NCI-H2196 (cell line): ENCODE measurements at regions not wholly inside any gene's neighbourhood (a gene's known extent, or its start where the extent isn't known, plus 50 kb on each side); places are given as distances from the start of the nearest gene placed in this dataset.
"Not testable (repeated sequence)": the region's sequence is repeated elsewhere in the genome, so short reads cannot be mapped to it uniquely, and the experiment has no call there.

ENCODE experiments used
- DNase-seq: peaks from one replicate; lab custom pipeline; 2025; ENCODE audit not compliant: unreplicated experiment; lab: John Stamatoyannopoulos, UW

DNA sequence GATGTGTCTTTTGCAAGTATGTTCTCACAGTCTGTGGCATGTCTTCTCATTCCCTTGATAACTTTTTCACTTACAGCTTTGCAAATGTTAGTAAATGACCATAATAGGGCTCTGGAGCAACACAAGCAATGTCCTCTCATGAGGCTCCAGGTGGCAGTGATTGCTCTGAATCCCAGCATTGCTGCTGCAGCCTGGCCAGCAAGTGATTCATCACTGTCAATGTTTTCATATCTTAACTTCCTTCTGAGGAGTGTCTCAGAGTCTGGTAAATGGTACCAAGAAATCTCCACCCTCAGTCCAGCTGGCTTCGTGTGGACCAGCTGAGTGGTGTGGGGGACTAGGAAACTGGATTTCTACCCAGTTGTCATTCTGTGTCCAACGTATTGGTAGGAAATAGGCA is 139.6 kb downstream of the MYLK4 start:
- no peak for DNase-seq

DNA sequence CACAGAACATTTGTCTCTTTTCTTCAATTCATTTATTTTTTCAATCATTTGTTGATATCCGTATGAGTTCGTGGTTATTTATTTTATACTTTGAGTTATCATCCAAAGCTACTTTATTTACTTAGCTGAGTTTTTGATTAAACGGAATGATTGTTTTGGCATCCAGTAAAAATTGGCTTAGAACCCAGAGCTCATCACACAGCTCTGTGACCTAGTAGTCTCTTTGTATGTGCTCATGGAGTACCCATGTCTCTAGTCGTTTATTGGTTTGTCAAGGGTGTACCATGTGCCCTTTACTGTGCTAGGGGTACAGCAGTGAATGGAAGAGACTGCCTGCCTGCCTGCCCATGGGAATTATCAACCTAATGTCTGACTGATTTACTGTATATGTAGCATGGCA is 142.2 kb downstream of the MYLK4 start:
- no peak for DNase-seq

- DNase-seq = no peak
These were observed 150.4 kb downstream of the MYLK4 start for GRCh38 chr6:2600363-2600762.

DNA sequence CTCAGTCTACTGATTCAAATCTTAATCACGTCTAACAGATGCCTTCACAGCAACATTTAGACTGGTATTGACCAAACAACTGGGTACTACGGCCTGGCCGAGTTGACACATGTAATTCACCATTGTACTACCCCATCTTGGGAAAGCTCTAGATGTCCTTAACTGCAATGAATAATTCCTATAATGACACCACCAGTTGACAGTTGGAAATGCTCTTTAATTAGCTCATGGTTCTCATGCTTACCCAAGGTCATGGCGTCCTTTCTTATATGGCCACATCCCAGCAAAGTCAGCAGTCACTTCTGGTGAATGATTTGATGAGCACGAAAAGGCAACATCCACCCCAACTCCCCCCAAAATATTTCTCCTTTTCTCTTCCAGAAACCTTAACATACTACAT is 150.9 kb downstream of the MYLK4 start:
- no peak for DNase-seq

- no peak for DNase-seq
These were observed 151.9 kb downstream of the MYLK4 start for GRCh38 chr6:2598867-2599266.

- no peak for DNase-seq
These were observed 152.7 kb downstream of the MYLK4 start for GRCh38 chr6:2597991-2598390.

- DNase-seq = not testable (repeated sequence)
These were observed 153.3 kb downstream of the MYLK4 start for GRCh38 chr6:2597457-2597856.

- DNase-seq = no peak
These were observed 154.5 kb downstream of the MYLK4 start for GRCh38 chr6:2596222-2596621.

DNA sequence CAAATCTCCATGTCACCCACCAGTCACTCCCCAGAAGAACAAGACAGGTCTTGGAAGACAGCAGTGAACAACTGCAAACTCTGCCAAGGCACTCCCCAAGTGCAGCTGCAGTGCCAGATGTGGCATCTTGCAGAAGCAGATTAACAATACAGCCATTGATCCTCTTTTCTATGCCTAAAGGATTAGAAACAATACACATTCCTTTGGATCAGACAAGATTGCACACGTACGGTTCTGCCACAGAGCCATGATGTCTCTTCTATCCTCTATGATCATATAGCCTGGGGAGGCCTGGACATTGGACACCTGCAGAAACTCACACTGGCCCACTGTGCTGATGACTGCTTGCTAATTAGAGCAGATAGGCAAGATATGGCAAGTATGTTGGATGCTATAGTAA is 155.9 kb downstream of the MYLK4 start:
- DNase-seq = no peak

- DNase-seq = no peak
These were observed 157.6 kb downstream of the MYLK4 start for GRCh38 chr6:2593167-2593566.

DNA sequence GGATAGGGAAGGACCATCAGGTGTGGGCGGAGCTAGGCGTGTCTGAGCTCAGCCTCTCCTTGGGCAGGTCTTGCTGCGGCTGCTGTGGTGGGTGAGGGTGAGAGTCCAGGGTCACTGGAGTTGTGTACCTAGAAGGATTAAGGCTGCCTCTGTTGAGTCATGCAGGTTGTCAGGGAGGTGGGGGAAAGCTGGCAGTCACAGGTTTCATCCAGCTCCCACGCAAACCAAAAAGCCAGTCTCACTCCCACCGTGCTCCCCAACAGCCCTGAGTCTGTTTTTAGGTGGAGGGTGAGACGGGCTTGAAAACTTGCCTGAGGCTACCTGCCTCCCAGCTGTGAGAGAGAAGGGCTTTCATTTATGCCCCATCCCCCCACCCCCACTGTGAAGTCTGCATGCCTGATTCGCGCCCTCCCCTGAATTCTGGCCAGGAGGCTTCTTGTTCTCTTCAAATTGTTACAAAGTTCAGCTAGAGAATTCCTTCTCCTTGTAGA is 161.5 kb downstream of the MYLK4 start:
- no peak for DNase-seq

GRCh38 chr6:2583459-2583858 is 167.3 kb downstream of the MYLK4 start:
- DNase-seq = no peak

- DNase-seq = no peak
These were observed 168.5 kb downstream of the MYLK4 start for GRCh38 chr6:2582268-2582667.

DNA sequence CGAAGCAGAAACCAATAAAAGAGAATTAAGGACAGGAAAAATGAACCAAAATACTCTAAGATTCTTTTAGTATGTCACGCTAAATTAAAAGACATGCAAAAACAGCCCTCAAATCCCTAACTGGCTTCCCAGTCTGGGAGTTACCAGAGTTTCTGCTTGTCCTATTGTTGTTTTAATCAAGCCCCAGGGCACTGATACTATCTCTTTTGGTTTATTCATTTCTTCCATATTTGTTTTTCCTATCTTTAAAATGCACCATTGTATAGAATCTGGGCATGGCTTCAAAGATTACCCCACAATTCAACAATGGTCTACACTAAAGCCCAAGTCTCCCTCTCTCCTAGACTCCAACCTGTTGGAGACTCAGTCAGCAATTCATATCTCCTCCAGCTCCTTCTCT is 169.1 kb downstream of the MYLK4 start:
- no peak for DNase-seq

- no peak for DNase-seq
These were observed 169.7 kb downstream of the MYLK4 start for GRCh38 chr6:2581011-2581410.

DNA sequence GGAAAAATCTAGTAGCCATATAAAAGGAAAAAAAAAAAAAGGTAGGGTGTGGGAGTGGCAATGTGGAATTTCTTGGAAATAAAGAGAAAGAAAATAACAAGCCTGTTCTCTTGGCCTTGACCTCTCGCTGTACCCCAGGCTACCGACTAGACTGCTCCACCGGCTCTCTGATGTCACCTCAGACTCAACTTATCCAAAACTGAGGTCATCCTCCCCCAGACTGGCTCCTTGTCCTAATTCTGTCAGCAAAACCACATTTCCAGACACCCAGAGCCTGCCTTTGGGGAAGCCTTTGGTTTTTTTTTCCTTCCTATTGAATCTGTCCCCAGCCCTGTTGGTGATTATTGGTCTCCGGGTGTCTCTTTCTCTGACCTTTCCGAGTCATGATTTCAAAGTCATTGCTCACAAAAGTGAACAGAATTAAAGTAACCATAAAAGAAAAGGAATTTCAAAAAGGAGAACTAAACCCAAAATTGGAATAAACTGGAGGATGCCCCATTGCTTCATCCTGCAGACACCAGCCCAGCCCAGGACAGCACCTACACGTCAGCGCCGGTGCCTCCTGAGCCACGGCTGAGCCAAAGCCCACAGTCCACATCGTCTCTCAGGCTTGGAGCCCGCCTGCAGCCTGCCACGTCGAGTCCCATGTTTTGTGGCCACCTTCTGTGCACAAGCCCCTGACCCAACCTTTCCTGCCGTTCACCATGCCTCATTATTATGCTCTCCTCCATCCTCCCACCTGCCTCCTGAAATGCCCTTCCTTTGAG is 170.7 kb downstream of the MYLK4 start:
- no peak for DNase-seq

GRCh38 chr6:2579241-2579761 is 171.4 kb downstream of the MYLK4 start:
- no peak for DNase-seq

GRCh38 chr6:2578767-2579166 is 172.0 kb downstream of the MYLK4 start:
- DNase-seq = no peak

- no peak for DNase-seq
These were observed 174.2 kb downstream of the MYLK4 start for GRCh38 chr6:2576499-2576898.

DNA sequence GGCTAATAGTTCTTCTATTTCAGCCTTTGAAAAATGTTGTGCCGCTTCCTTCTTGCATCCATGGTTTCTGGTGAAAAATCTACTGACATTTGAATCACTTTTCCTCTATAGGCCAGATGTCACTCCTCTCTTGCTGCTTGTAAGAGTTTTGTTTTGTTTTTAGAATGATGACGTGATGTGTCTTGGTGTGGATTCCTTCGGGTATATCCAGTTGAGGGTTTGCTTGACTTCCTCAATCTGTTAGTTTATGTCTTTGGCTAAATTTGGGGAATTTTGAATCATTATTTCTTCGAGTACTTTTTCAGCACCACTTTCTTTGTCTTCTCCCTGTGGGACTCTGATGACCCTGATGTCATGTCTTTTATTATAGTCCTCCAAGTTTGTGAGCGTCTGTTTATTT is 175.5 kb downstream of the MYLK4 start:
- DNase-seq = no peak

DNA sequence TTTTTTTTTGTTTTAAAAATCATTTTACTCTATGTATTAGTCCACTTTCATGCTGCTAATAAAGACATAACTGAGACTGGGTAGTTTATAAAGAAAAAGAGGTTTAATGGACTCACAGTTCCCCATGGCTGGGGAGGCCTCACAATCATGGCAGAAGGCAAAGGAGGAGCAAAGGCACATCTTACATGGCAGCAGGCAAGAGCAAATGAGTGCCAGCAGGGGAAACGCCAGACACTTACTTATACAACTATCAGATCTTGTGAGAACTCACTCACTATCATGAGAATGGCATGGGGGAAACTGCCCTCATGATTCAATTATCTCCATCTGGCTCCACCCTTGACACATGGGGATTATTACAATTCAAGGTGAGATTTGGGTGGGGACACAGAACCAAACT is 181.3 kb downstream of the MYLK4 start:
- DNase-seq = not testable (repeated sequence)

GRCh38 chr6:2566048-2566447 is 184.7 kb downstream of the MYLK4 start:
- DNase-seq = no peak

DNA sequence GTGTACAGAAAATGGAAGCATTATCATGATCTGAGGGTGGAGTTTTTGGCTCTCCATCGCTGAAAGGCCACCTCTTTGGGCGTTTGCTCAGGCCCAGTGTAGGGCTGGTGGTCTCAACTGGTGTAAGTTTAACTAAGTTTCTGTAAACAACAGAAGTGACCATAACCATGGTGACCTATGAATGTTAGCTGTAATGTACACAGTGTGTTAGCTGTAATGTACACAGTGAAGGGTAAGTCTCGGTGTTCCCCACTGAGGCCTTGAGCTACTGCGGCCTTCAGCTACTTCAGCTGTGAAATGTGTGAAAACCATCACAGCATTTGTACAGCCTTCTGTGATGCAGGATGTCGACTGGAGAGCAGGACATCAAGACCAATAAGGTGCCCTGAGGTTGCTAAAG is 185.2 kb downstream of the MYLK4 start:
- DNase-seq = no peak
